Body of pancreas (tissue), 4 donors: ENCODE measurements at regions not wholly inside any gene's neighbourhood (a gene's known extent, or its start where the extent isn't known, plus 50 kb on each side); places are given as distances from the start of the nearest gene placed in this dataset.
"Not testable (repeated sequence)": the region's sequence is repeated elsewhere in the genome, so short reads cannot be mapped to it uniquely, and the experiment has no call there.

Experiments used
- ATAC-seq: fragments of 150-250 bp; one replicate; pipeline ENCODE4 v1.9.1; 2016
- DNase-seq, 4 donors: peaks; one replicate each; pipeline ENCODE4 v3.0.0-alpha.2; 2019
- H3K27ac ChIP-seq, 4 donors: fragments of 200-600 bp; sonication (generic); 1 replicate in 3 of 4; 2 replicates in 1 of 4; pipeline versions ENCODE4 v1.5.1 to v1.6.1; 2016 to 2019; ENCODE audit warnings: mild to moderate bottlenecking in 1 of 4, mixed read lengths in 1 of 4, moderate library complexity in 1 of 4
- H3K27me3 ChIP-seq, 2 donors: fragments of 200-600 bp; sonication (generic); one replicate each; pipeline ENCODE4 v1.6.0; 2016; ENCODE audit warnings: mild to moderate bottlenecking in 1 of 2
- H3K36me3 ChIP-seq, 2 donors: fragments of 200-600 bp; sonication (generic); replicated peaks in 1 of 2; 2 replicates each; pipeline ENCODE4 v1.5.1; 2016; ENCODE audit warnings: low read depth in 2 of 2; ENCODE audit not compliant: insufficient read depth in 1 of 2
- H3K4me1 ChIP-seq: fragments of 200-600 bp; sonication (generic); one replicate; pipeline ENCODE4 v1.6.0; 2016
- H3K4me3 ChIP-seq, 2 donors: fragments of 200-600 bp; sonication (generic); 1 replicate in 1 of 2; 2 replicates in 1 of 2; pipeline ENCODE4 v1.5.1; 2016 to 2019
- H3K9me3 ChIP-seq, 3 donors: fragments of 200-600 bp; sonication (generic); 1 replicate in 2 of 3; 2 replicates in 1 of 3; pipeline ENCODE4 v1.5.1; 2016
- CTCF ChIP-seq, 7 experiments: fragments of 450-650 bp in 4 of 7; fragments of 200-600 bp in 3 of 7; sonication (generic) in 3 of 7; IDR thresholded peaks; one replicate each; pipeline ENCODE4 v1.5.1; 2016 to 2019; ENCODE audit warnings: antibody characterized with exemption in 7 of 7
- POLR2A ChIP-seq, 3 donors: fragments of 450-650 bp; IDR thresholded peaks; one replicate each; pipeline ENCODE4 v1.6.1; 2016; ENCODE audit warnings: antibody characterized with exemption in 3 of 3, mild to moderate bottlenecking in 2 of 3
- WGBS, 2 donors: methylation state at CpG; one replicate each; pipeline ENCODE4 v1.1.5; 2017; 5-methylcytosine and 5-hydroxymethylcytosine counted together
- intact Hi-C: fragments of 100-400 bp; cut with DNase I; formaldehyde crosslinking; loops from one replicate; pipeline ENCODE4 v1.15.1; 2023

GRCh38 chr11:34798985-34799384, 117.2 kb downstream of the APIP start:
- no peak for DNase-seq
- Histone ChIP-seq H3K4me1 (no peaks in the 10 kb centered on the region), H3K27ac (no peak overlapping the region), H3K4me3 (no peak overlapping the region), H3K36me3 (no peaks in the 10 kb centered on the region), H3K27me3 (no peaks in the 10 kb centered on the region), H3K9me3 (no peaks in the 10 kb centered on the region)
- intact Hi-C loops: no loop called here
- no peak for TF ChIP-seq POLR2A (IDR thresholded peaks at IDR 0.05)
- no peak for TF ChIP-seq CTCF (IDR thresholded peaks at IDR 0.05)
- ATAC-seq: no peak

- H3K27me3 ChIP-seq, DNase-seq, H3K9me3 ChIP-seq, H3K27ac ChIP-seq, ATAC-seq, H3K4me3 ChIP-seq, H3K36me3 ChIP-seq, intact Hi-C loops, H3K4me1 ChIP-seq: not testable (repeated sequence)
These were observed 118.7 kb downstream of the APIP start for GRCh38 chr11:34797497-34797896.

- Histone ChIP-seq H3K36me3 (no peaks in the 10 kb centered on the region), H3K27ac (no peak overlapping the region), H3K27me3 (no peaks in the 10 kb centered on the region), H3K4me3 (no peak overlapping the region), H3K9me3 (no peaks in the 10 kb centered on the region), H3K4me1 (peaks cover 21% of the 10 kb centered on the region)
- TF ChIP-seq POLR2A (IDR thresholded peaks at IDR 0.05): no peak
- TF ChIP-seq CTCF (IDR thresholded peaks at IDR 0.05): no peak
- DNase-seq (no peak), ATAC-seq (no peak)
- intact Hi-C loops: no loop called here
These were observed 120.5 kb downstream of the APIP start for GRCh38 chr11:34795641-34796040.

- Histone ChIP-seq H3K27ac (no peak overlapping the region), H3K36me3 (no peaks in the 10 kb centered on the region), H3K9me3 (no peaks in the 10 kb centered on the region), H3K27me3 (no peaks in the 10 kb centered on the region), H3K4me3 (no peak overlapping the region), H3K4me1 (peaks cover 21% of the 10 kb centered on the region)
- WGBS, 2 donors: 78 to 79% methylated on average over 3 of the region's 3 CpGs
- no peak for DNase-seq
- no peak for TF ChIP-seq POLR2A (IDR thresholded peaks at IDR 0.05)
- TF ChIP-seq CTCF (IDR thresholded peaks at IDR 0.05): no peak
- ATAC-seq: no peak
- intact Hi-C loops: no loop called here
These were observed 121.5 kb downstream of the APIP start for GRCh38 chr11:34794696-34795095.

GRCh38 chr11:34793666-34794065, 122.5 kb downstream of the APIP start:
- H3K4me1 ChIP-seq: peaks cover 21% of the 10 kb centered on the region
- H3K36me3 ChIP-seq: no peaks in the 10 kb centered on the region
- H3K4me3 ChIP-seq: no peak overlapping the region
- DNase-seq (no peak), ATAC-seq (no peak)
- no peak overlapping the region for H3K27ac ChIP-seq
- intact Hi-C loops: no loop called here
- no peak for TF ChIP-seq CTCF (IDR thresholded peaks at IDR 0.05)
- no peak for TF ChIP-seq POLR2A (IDR thresholded peaks at IDR 0.05)
- H3K27me3 ChIP-seq: no peaks in the 10 kb centered on the region
- no peaks in the 10 kb centered on the region for H3K9me3 ChIP-seq
